Upper lobe of left lung (tissue), 6 donors: ENCODE measurements at regions not wholly inside any gene's neighbourhood (a gene's known extent, or its start where the extent isn't known, plus 50 kb on each side); places are given as distances from the start of the nearest gene placed in this dataset.
A peak's percentile ranks its signal among the peaks of the same experiment; 100 is the strongest.

Experiments used
- ATAC-seq, 2 donors: fragments of 200-7000 bp; cut with Tn5 transposase; one replicate each; pipeline ENCODE4 v1.9.1; 2022; ENCODE audit warnings: mild to moderate bottlenecking in 2 of 2, moderate library complexity in 2 of 2; ENCODE audit not compliant: low FRiP score in 2 of 2
- DNase-seq, 2 donors: peaks; one replicate each; pipeline ENCODE4 v3.0.0-alpha.2; 2019 to 2020
- H3K27ac ChIP-seq, 4 donors: fragments of 200-600 bp; sonication (generic); one replicate each; pipeline ENCODE4 v1.5.1; 2016 to 2019
- H3K27me3 ChIP-seq, 4 donors: fragments of 200-600 bp; sonication (generic); one replicate each; pipeline ENCODE4 v1.5.1; 2017 to 2019
- H3K36me3 ChIP-seq, 4 donors: fragments of 200-600 bp; sonication (generic); one replicate each; pipeline ENCODE4 v1.5.1; 2016 to 2019
- H3K4me1 ChIP-seq, 4 donors: fragments of 200-600 bp; sonication (generic); one replicate each; pipeline ENCODE4 v1.5.1; 2018 to 2019
- H3K4me3 ChIP-seq, 4 donors: fragments of 200-600 bp; sonication (generic); one replicate each; pipeline ENCODE4 v1.5.1; 2017 to 2019; ENCODE audit warnings: mild to moderate bottlenecking in 2 of 4, moderate library complexity in 1 of 4
- H3K9me3 ChIP-seq, 4 donors: fragments of 200-600 bp; sonication (generic); one replicate each; pipeline ENCODE4 v1.5.1; 2018 to 2019
- CTCF ChIP-seq, 6 experiments: fragments of 450-650 bp in 4 of 6; fragments of 200-600 bp in 2 of 6; sonication (generic) in 2 of 6; IDR thresholded peaks; one replicate each; pipeline ENCODE4 v1.5.1; 2016 to 2019; ENCODE audit warnings: antibody characterized with exemption in 6 of 6
- EP300 ChIP-seq, 4 donors: sonication (generic); formaldehyde crosslinking; IDR thresholded peaks; one replicate each; pipeline ENCODE4 v1.5.1; 2017; ENCODE audit warnings: antibody characterized with exemption in 4 of 4, control low read depth in 2 of 4
- POLR2A ChIP-seq, 4 donors: fragments of 450-650 bp; IDR thresholded peaks; one replicate each; pipeline ENCODE4 v1.5.1; 2016 to 2017; ENCODE audit warnings: antibody characterized with exemption in 4 of 4, mild to moderate bottlenecking in 2 of 4
- POLR2AphosphoS5 ChIP-seq, 2 donors: sonication (generic); formaldehyde crosslinking; IDR thresholded peaks; one replicate each; pipeline ENCODE4 v1.5.1; 2017; ENCODE audit warnings: antibody characterized with exemption in 2 of 2
- WGBS, 2 donors: methylation state at CpG; one replicate each; pipeline ENCODE4 v1.1.5; 2017 to 2018; 5-methylcytosine and 5-hydroxymethylcytosine counted together
- donor health status: DM: no; HTN: no; CAD: no; lungs with moderate emphysema.
- donor health status: DM: no; HTN: yes; CAD: no; lungs with severe emphysema.

DNA sequence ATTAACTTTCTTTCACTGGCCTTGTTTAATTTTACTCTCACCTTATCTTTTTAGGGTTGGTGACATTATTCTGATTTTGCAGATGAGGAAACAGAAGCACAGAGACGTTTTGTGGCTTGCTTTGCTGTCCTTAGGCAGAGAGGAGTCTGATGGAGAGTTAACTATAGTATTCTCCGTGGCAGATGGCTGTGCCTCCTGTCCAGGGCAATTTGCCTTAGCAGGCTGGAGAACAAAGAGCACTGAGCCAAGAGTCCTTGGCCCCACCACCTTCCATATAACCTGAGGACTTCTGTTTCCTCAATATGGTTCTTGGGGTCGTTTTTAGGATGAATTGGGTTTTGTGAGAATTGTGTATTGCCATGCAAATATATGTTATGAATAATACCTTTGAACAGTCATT lies 71.4 kb upstream of the BACH2 start:
- WGBS, 2 donors: 58 to 69% methylated on average over 3 of the region's 3 CpGs
- TF ChIP-seq EP300 (IDR thresholded peaks at IDR 0.05): no peak
- TF ChIP-seq POLR2AphosphoS5 (IDR thresholded peaks at IDR 0.05): no peak
- no peak for TF ChIP-seq POLR2A (IDR thresholded peaks at IDR 0.05)
- TF ChIP-seq CTCF (IDR thresholded peaks at IDR 0.05): no peak
- Histone ChIP-seq H3K27ac (no peak overlapping the region), H3K4me1 (peaks cover 0 to 13% (median 7%) of the 10 kb centered on the region in 4 donors), H3K9me3 (no peaks in the 10 kb centered on the region), H3K36me3 (no peaks in the 10 kb centered on the region), H3K27me3 (no peaks in the 10 kb centered on the region), H3K4me3 (no peak overlapping the region)
- ATAC-seq: no peak
- no peak for DNase-seq

GRCh38 chr6:90365565-90366219 lies 69.0 kb upstream of the BACH2 start:
- no peak overlapping the region for H3K4me3 ChIP-seq
- no peaks in the 10 kb centered on the region for H3K27me3 ChIP-seq
- H3K4me1 ChIP-seq: peaks cover 0 to 13% (median 7%) of the 10 kb centered on the region in 4 donors
- ATAC-seq (no peak), DNase-seq (no peak)
- no peak for TF ChIP-seq POLR2A (IDR thresholded peaks at IDR 0.05)
- TF ChIP-seq CTCF (IDR thresholded peaks at IDR 0.05): no peak
- no peak for TF ChIP-seq POLR2AphosphoS5 (IDR thresholded peaks at IDR 0.05)
- no peak for TF ChIP-seq EP300 (IDR thresholded peaks at IDR 0.05)
- no peaks in the 10 kb centered on the region for H3K9me3 ChIP-seq
- WGBS, 2 donors: 80 to 81% methylated on average over 7 of the region's 7 CpGs
- H3K36me3 ChIP-seq: no peaks in the 10 kb centered on the region
- no peak overlapping the region for H3K27ac ChIP-seq

DNA sequence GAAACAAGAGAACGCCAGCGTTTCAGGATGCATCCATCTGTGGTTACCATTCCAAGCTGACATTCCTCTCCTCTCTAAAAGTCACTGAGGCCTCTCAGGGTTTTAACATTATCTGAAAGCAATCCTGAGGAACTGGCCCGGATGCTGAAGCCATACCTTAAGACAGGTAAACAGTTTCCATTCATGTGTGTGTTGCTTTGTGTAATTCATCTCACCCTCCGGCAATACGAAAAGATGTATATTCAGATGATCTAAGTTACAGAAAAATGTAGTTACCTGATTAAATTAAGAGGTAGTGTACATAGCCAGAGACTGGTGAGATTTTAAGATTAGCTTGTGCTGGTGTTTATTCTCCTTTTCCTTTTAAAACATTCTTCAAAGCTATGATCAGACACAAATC lies 68.4 kb upstream of the BACH2 start:
- no peak overlapping the region for H3K27ac ChIP-seq
- no peak overlapping the region for H3K4me3 ChIP-seq
- H3K9me3 ChIP-seq: no peaks in the 10 kb centered on the region
- ATAC-seq (no peak), DNase-seq (no peak)
- H3K36me3 ChIP-seq: no peaks in the 10 kb centered on the region
- H3K4me1 ChIP-seq: peaks cover 0 to 13% (median 7%) of the 10 kb centered on the region in 4 donors
- TF ChIP-seq CTCF (IDR thresholded peaks at IDR 0.05): no peak
- no peak for TF ChIP-seq EP300 (IDR thresholded peaks at IDR 0.05)
- TF ChIP-seq POLR2AphosphoS5 (IDR thresholded peaks at IDR 0.05): no peak
- TF ChIP-seq POLR2A (IDR thresholded peaks at IDR 0.05): no peak
- 73 to 83% methylated on average over 5 of the region's 5 CpGs for WGBS, 2 donors
- H3K27me3 ChIP-seq: no peaks in the 10 kb centered on the region

GRCh38 chr6:90364286-90364685 lies 67.6 kb upstream of the BACH2 start:
- H3K36me3 ChIP-seq: no peaks in the 10 kb centered on the region
- ATAC-seq (no peak), DNase-seq (no peak)
- no peaks in the 10 kb centered on the region for H3K9me3 ChIP-seq
- H3K27ac ChIP-seq: no peak overlapping the region
- H3K4me1 ChIP-seq: peaks cover 0 to 7% (median 3%) of the 10 kb centered on the region in 4 donors
- H3K4me3 ChIP-seq: no peak overlapping the region
- 73 to 75% methylated on average over 5 of the region's 5 CpGs for WGBS, 2 donors
- no peaks in the 10 kb centered on the region for H3K27me3 ChIP-seq
- TF ChIP-seq POLR2AphosphoS5 (IDR thresholded peaks at IDR 0.05) (no peak), EP300 (IDR thresholded peaks at IDR 0.05) (no peak), POLR2A (IDR thresholded peaks at IDR 0.05) (no peak), CTCF (IDR thresholded peaks at IDR 0.05) (no peak)

- Histone ChIP-seq H3K27me3 (no peaks in the 10 kb centered on the region), H3K27ac (no peak overlapping the region), H3K4me3 (no peak overlapping the region), H3K4me1 (no peaks in the 10 kb centered on the region), H3K36me3 (no peaks in the 10 kb centered on the region), H3K9me3 (no peaks in the 10 kb centered on the region)
- TF ChIP-seq CTCF (IDR thresholded peaks at IDR 0.05) (no peak), POLR2A (IDR thresholded peaks at IDR 0.05) (no peak), EP300 (IDR thresholded peaks at IDR 0.05) (no peak), POLR2AphosphoS5 (IDR thresholded peaks at IDR 0.05) (no peak)
- DNase-seq (no peak), ATAC-seq (peak in 1 of 2 donors; percentile 81)
- WGBS, 2 donors: 42 to 45% methylated on average over 3 of the region's 3 CpGs
Measured at GRCh38 chr6:90362318-90362717, 65.7 kb upstream of the BACH2 start.
